Stimulated activated CD8-positive, alpha-beta memory T cell treated with anti-CD3 and anti-CD28 coated beads, Interleukin-15, amount 100 ng/mL, for 48 hours (primary cell): ENCODE measurements at regions not wholly inside any gene's neighbourhood (a gene's known extent, or its start where the extent isn't known, plus 50 kb on each side); places are given as distances from the start of the nearest gene placed in this dataset.

ENCODE experiments used
- DNase-seq, 2 donors: peaks; one replicate each; pipeline ENCODE4 v3.0.0-alpha.2; 2020; ENCODE audit warnings: low read depth in 2 of 2

DNA sequence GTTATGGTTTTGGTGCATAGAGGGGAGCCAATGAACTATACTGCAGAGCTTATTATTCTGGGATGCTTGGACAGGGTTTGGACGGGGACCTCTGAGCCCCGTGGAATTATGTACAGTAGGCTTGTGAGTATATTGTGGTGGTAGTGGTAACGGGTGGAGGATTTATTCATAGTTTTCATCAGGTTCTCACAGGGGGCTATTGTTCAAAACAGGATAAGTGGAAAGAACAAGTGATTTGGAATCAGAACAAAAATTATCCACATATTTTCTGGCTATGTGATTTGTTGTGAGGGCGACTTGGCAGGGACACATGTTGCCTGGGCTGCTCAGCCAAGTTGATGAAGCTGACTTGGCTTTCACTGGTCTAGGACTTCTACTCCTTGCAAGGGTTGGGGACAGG, 64.6 kb upstream of the ELOVL5 start:
- no peak for DNase-seq

DNA sequence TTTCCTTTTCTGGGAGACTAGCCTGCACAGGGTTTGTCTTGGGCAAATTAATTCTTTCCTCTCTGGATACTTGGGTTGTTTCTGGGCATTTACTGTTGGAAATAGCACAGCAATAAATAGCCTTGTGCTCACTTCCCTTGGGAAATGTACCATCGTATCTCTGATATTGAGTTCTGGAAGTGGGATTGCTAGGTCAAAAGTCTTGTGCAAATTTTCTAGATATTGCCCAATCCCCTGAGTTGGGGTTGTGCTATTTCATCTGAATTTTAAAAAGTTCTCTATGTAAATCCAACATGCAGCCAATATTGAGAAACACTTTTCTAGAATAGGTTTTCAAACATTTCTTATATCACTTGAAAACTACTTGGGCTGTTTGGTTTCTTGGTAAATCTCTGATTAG, 64.0 kb upstream of the ELOVL5 start:
- no peak for DNase-seq

- DNase-seq, result no peak
Measured at GRCh38 chr6:53412021-53412715, 63.4 kb upstream of the ELOVL5 start.

GRCh38 chr6:53411451-53411850, 62.7 kb upstream of the ELOVL5 start:
- no peak for DNase-seq

DNA sequence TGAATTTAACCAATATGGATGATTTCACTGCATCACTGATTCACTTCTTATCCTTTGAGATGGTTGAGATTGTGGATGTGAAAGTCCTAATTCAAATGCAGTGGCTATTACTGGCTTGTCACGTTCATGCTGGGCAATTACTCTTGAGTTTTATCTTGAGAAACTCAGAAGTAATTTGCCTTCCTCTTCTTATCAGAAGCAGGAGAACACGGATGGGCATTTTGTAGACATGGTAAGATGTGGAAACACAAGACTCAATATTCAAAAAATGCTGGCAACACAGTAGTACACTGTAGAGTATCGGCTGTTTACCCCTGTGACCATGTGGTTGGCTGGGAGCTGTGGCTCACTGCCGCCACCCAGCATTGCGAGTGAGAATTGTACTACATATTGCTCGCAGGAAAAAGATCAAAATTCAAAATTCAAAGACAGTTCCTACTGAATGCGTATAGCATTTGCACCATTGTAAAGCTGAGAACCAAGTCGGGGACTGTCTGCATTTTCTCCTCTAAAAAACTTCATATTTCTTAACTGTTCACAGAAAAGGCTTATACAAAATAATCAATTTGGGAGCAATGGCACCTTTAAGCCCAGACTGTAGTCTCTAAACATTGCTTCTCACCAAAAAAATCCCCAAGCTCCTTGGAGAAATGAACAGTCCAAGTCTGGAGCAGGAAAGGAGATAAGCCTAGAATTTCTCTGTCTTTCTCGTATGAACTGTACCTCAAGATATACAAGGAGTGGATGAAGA, 61.9 kb upstream of the ELOVL5 start:
- peak; percentile 7 to 15 for DNase-seq

DNA sequence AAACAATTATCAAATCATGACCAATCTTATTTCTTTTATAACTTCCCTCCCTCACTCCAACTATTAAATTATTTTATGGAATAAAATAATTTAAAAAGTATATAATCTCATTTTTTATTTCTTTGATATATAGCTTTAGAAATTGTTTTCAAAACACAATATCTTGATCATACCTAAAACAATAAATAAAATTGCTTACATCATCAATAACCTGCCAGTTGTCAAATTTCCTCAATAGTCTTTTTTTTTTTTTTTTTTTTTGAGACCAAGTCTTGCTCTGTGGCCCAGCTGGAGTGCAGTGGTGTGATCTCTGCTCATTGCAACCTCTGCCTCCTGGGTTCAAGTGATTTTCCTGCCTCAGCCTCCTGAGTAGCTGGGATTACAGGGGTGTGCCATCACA, 60.1 kb upstream of the ELOVL5 start:
- DNase-seq, result no peak

DNA sequence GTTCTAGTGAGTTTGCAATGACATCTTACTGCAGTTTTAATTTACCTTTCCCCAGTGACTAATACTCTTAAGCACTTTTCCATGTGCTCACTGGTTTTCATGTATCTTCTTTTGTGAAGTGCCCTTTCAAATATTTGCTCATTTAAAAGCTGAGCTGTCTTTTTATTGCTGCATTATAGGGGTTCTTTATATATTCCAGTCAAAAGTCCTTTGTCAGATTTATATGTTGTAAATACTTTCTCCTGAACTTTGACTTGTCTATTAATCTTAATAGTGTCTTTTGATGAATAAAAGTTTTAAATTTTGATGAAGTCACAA, 50.2 kb upstream of the ELOVL5 start:
- no peak for DNase-seq

DNA sequence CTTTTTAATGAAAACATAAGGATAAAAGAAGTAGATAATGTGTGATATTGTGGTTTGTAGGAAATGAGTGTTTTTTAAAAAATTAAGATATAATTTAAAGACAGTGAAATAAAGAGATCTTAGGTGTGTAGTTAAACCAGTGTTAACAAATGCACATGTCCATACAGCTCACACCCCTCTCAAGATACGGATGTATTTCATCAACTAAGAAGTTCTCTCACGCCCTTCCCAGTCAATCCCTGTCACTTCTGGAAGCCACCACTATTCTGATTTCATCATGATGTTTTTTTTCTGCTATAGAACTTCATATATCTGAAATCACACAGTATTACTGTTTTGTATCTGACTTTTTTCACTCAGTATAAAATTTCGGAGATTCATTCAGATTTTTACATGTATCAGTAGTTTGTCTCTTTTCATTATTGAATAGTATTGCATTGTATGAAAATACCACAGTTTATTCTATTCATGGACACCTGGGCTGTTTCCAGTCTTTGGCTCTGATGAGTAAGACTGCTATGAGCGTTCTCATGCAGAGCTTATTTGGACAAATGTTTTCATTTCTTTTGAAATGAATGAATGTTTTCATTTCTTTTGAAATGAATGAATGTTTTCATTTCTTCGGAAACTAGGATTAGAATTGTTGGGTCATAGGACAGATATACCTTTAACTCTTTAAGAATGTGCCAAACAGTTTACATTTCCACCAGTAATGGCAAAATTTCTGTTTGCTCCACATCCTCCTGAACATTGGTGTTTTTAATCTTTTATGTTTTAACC, 49.7 kb upstream of the ELOVL5 start:
- no peak for DNase-seq
